ENCODE measurements at regions not wholly inside any gene's neighbourhood (a gene's known extent, or its start where the extent isn't known, plus 50 kb on each side); places are given as distances from the start of the nearest gene placed in this dataset.

GRCh38 chr19:28329429-28329828 is 883.5 kb downstream of the UQCRFS1 start:
- intact Hi-C loops (cut with DNase I; ENCODE audit: low total_unique reads) = loop anchor here (10.0 kb wide), 1 partner anchor 365 kb away; no protein-coding TSS in a partner anchor
- DNase-seq = no peak
- Histone ChIP-seq H3K27ac (no peak overlapping the region), H3K27me3 (replicated peaks in 1 of 7) (no peaks in the 10 kb centered on the region), H3K4me3 (no peak overlapping the region), H3K9me3 (peaks cover 0 to 20% (median 6%) of the 10 kb centered on the region in 8 donors), H3K4me1 (no peaks in the 10 kb centered on the region), H3K36me3 (no peaks in the 10 kb centered on the region)
- WGBS, 5 donors = 55 to 82% (median 78%) methylated on average over 3 to 4 of the region's 4 CpGs
- TF ChIP-seq CTCF (IDR thresholded peaks at IDR 0.05 in 8 of 11, conservative IDR thresholded peaks at IDR 0.05 in 3 of 11) (no peak), POLR2A (IDR thresholded peaks at IDR 0.05) (no peak), POLR2AphosphoS5 (IDR thresholded peaks at IDR 0.05) (no peak)

- no peak for DNase-seq
- Histone ChIP-seq H3K36me3 (no peaks in the 10 kb centered on the region), H3K27ac (no peak overlapping the region), H3K4me1 (no peaks in the 10 kb centered on the region), H3K4me3 (no peak overlapping the region), H3K9me3 (peaks cover 0 to 14% (median 6%) of the 10 kb centered on the region in 8 donors), H3K27me3 (replicated peaks in 1 of 7) (no peaks in the 10 kb centered on the region)
- no peak for TF ChIP-seq CTCF (IDR thresholded peaks at IDR 0.05 in 8 of 11, conservative IDR thresholded peaks at IDR 0.05 in 3 of 11)
- WGBS, 5 donors = 23 to 86% (median 75%) methylated on average over 2 to 3 of the region's 3 CpGs
- intact Hi-C loops (cut with DNase I; ENCODE audit: low total_unique reads) = loop anchor here (10.0 kb wide), 1 partner anchor 363 kb away; no protein-coding TSS in a partner anchor
Observed at GRCh38 chr19:28327905-28328304, 885.0 kb downstream of the UQCRFS1 start.

- intact Hi-C loops (cut with DNase I; ENCODE audit: low total_unique reads) = loop anchor here (10.0 kb wide), 1 partner anchor 362 kb away; no protein-coding TSS in a partner anchor
- H3K27ac ChIP-seq = no peak overlapping the region
- TF ChIP-seq POLR2A (IDR thresholded peaks at IDR 0.05) (no peak), CTCF (IDR thresholded peaks at IDR 0.05 in 8 of 11, conservative IDR thresholded peaks at IDR 0.05 in 3 of 11) (no peak), POLR2AphosphoS5 (IDR thresholded peaks at IDR 0.05) (no peak)
- DNase-seq = no peak
- no peak overlapping the region for H3K4me3 ChIP-seq
- H3K9me3 ChIP-seq = peaks cover 0 to 14% (median 6%) of the 10 kb centered on the region in 8 donors
- H3K4me1 ChIP-seq = peaks cover 0 to 4% (median 0%) of the 10 kb centered on the region in 6 donors
- H3K27me3 ChIP-seq (replicated peaks in 1 of 7) = no peaks in the 10 kb centered on the region
- 52 to 75% (median 71%) methylated on average over 4 of the region's 4 CpGs for WGBS, 5 donors
- H3K36me3 ChIP-seq = no peaks in the 10 kb centered on the region
Observed at GRCh38 chr19:28326746-28327145, 886.2 kb downstream of the UQCRFS1 start.

GRCh38 chr19:28324275-28325060 is 888.5 kb downstream of the UQCRFS1 start:
- 51 to 73% (median 65%) methylated on average over 5 of the region's 5 CpGs for WGBS, 5 donors
- Histone ChIP-seq H3K4me3 (no peak overlapping the region), H3K9me3 (peaks cover 0 to 9% (median 3%) of the 10 kb centered on the region in 8 donors), H3K36me3 (no peaks in the 10 kb centered on the region), H3K27me3 (replicated peaks in 1 of 7) (no peaks in the 10 kb centered on the region), H3K27ac (no peak overlapping the region), H3K4me1 (peaks cover 0 to 4% (median 0%) of the 10 kb centered on the region in 6 donors)
- no peak for DNase-seq
- TF ChIP-seq POLR2A (IDR thresholded peaks at IDR 0.05) (no peak), POLR2AphosphoS5 (IDR thresholded peaks at IDR 0.05) (no peak), CTCF (IDR thresholded peaks at IDR 0.05 in 8 of 11, conservative IDR thresholded peaks at IDR 0.05 in 3 of 11) (no peak)
- intact Hi-C loops (cut with DNase I; ENCODE audit: low total_unique reads) = loop anchor here (10.0 kb wide), 1 partner anchor 360 kb away; no protein-coding TSS in a partner anchor

Data from spleen (tissue), 11 donors.